Upper lobe of left lung (tissue), 4 donors: ENCODE measurements at regions not wholly inside any gene's neighbourhood (a gene's known extent, or its start where the extent isn't known, plus 50 kb on each side); places are given as distances from the start of the nearest gene placed in this dataset.

Experiments
- CTCF ChIP-seq, 6 experiments: fragments of 450-650 bp in 4 of 6; fragments of 200-600 bp in 2 of 6; sonication (generic) in 2 of 6; IDR thresholded peaks; one replicate each; pipeline ENCODE4 v1.5.1; 2016 to 2019; ENCODE audit warnings: antibody characterized with exemption in 6 of 6
- EP300 ChIP-seq, 4 donors: sonication (generic); formaldehyde crosslinking; IDR thresholded peaks; one replicate each; pipeline ENCODE4 v1.5.1; 2017; ENCODE audit warnings: antibody characterized with exemption in 4 of 4, control low read depth in 2 of 4
- POLR2A ChIP-seq, 4 donors: fragments of 450-650 bp; IDR thresholded peaks; one replicate each; pipeline ENCODE4 v1.5.1; 2016 to 2017; ENCODE audit warnings: antibody characterized with exemption in 4 of 4, mild to moderate bottlenecking in 2 of 4
- POLR2AphosphoS5 ChIP-seq, 2 donors: sonication (generic); formaldehyde crosslinking; IDR thresholded peaks; one replicate each; pipeline ENCODE4 v1.5.1; 2017; ENCODE audit warnings: antibody characterized with exemption in 2 of 2

- no peak for TF ChIP-seq EP300 (IDR thresholded peaks at IDR 0.05)
- TF ChIP-seq CTCF (IDR thresholded peaks at IDR 0.05) = no peak
- no peak for TF ChIP-seq POLR2A (IDR thresholded peaks at IDR 0.05)
- TF ChIP-seq POLR2AphosphoS5 (IDR thresholded peaks at IDR 0.05) = no peak
Measured at GRCh38 chr12:58148405-58148804, 207.0 kb downstream of the ATP23 start.
